MM.1S (cell line): ENCODE measurements at regions not wholly inside any gene's neighbourhood (a gene's known extent, or its start where the extent isn't known, plus 50 kb on each side); places are given as distances from the start of the nearest gene placed in this dataset.

Source experiments
- DNase-seq: peaks from one replicate; pipeline ENCODE4 v3.0.0-alpha.2; 2015
- H2AFZ ChIP-seq: fragments of 300-600 bp; sonication (generic); 2 replicates; pipeline ENCODE4 v1.6.0; 2016; ENCODE audit warnings: antibody characterized with exemption, low read length
- H3F3A ChIP-seq: fragments of 300-600 bp; sonication (generic); 2 replicates; pipeline ENCODE4 v1.6.1; 2016; ENCODE audit warnings: mild to moderate bottlenecking, antibody characterized with exemption, low read length, moderate library complexity, mixed read lengths; ENCODE audit not compliant: insufficient read depth
- H3K27ac ChIP-seq: fragments of 300-600 bp; sonication (generic); 2 replicates; pipeline ENCODE4 v1.5.1; 2016; ENCODE audit warnings: mild to moderate bottlenecking, low read length
- H3K27me3 ChIP-seq: fragments of 300-600 bp; sonication (generic); replicated peaks from 2 replicates; pipeline ENCODE4 v1.6.0; 2016; ENCODE audit warnings: low read length; ENCODE audit not compliant: insufficient read depth
- H3K36me3 ChIP-seq: fragments of 300-600 bp; sonication (generic); replicated peaks from 2 replicates; pipeline ENCODE4 v1.6.1; 2016; ENCODE audit warnings: mild to moderate bottlenecking, low read length, mixed read lengths; ENCODE audit not compliant: insufficient read depth
- H3K4me1 ChIP-seq: fragments of 300-600 bp; sonication (generic); 2 replicates; pipeline ENCODE4 v1.6.1; 2016; ENCODE audit warnings: low read length, mixed read lengths
- H3K4me2 ChIP-seq: fragments of 300-600 bp; sonication (generic); 2 replicates; pipeline ENCODE4 v1.6.0; 2016; ENCODE audit warnings: low read depth, low read length
- H3K4me3 ChIP-seq: fragments of 300-600 bp; sonication (generic); 2 replicates; pipeline ENCODE4 v1.5.1; 2016; ENCODE audit warnings: low read length, mixed read lengths
- H3K79me2 ChIP-seq: fragments of 300-600 bp; sonication (generic); 2 replicates; pipeline ENCODE4 v1.6.1; 2016; ENCODE audit warnings: mixed run types, low read length, mixed read lengths
- H3K9ac ChIP-seq: fragments of 300-600 bp; sonication (generic); 2 replicates; pipeline ENCODE4 v1.6.1; 2016; ENCODE audit warnings: low read length, mixed read lengths
- H3K9me2 ChIP-seq: fragments of 300-600 bp; sonication (generic); replicated peaks from 2 replicates; pipeline ENCODE4 v1.6.1; 2016; ENCODE audit warnings: mild to moderate bottlenecking, low read length, mixed read lengths; ENCODE audit not compliant: insufficient read depth
- H3K9me3 ChIP-seq: fragments of 300-600 bp; sonication (generic); replicated peaks from 2 replicates; pipeline ENCODE4 v1.6.1; 2016; ENCODE audit warnings: mild to moderate bottlenecking, low read length, mixed read lengths; ENCODE audit not compliant: insufficient read depth
- H4K20me1 ChIP-seq: fragments of 300-600 bp; sonication (generic); 2 replicates; pipeline ENCODE4 v1.6.1; 2016; ENCODE audit warnings: mild to moderate bottlenecking, low read length, moderate library complexity, mixed read lengths; ENCODE audit not compliant: insufficient read depth
- CTCF ChIP-seq: fragments of 300-600 bp; sonication (generic); IDR thresholded peaks from 2 replicates; pipeline ENCODE4 v1.5.1; 2016; ENCODE audit warnings: antibody characterized with exemption, low read length, mixed read lengths
- EZH2 ChIP-seq: fragments of 300-600 bp; sonication (generic); optimal IDR thresholded peaks from 2 replicates; pipeline ENCODE3; 2017; ENCODE audit warnings: low read depth, mild to moderate bottlenecking, antibody characterized with exemption, low read length, mixed read lengths
- EZH2phosphoT487 ChIP-seq: fragments of 300-600 bp; sonication (generic); IDR thresholded peaks from 2 replicates; pipeline ENCODE4 v1.6.1; 2018; ENCODE audit warnings: antibody characterized with exemption, low read length

- H3K79me2 ChIP-seq = no peaks in the 10 kb centered on the region
- no peak overlapping the region for H2AFZ ChIP-seq
- no peak overlapping the region for H3K9ac ChIP-seq
- no peaks in the 10 kb centered on the region for H3K9me3 ChIP-seq
- no peaks in the 10 kb centered on the region for H3K36me3 ChIP-seq
- no peak overlapping the region for H3K4me2 ChIP-seq
- TF ChIP-seq EZH2 = no peak
- TF ChIP-seq CTCF = no peak
- no peak for TF ChIP-seq EZH2phosphoT487
- DNase-seq = no peak
- no peaks in the 10 kb centered on the region for H3K27me3 ChIP-seq
- H3K27ac ChIP-seq = no peak overlapping the region
- H3F3A ChIP-seq = no peaks in the 10 kb centered on the region
- H3K4me1 ChIP-seq = no peaks in the 10 kb centered on the region
- H3K4me3 ChIP-seq = no peak overlapping the region
- H4K20me1 ChIP-seq = no peaks in the 10 kb centered on the region
- no peaks in the 10 kb centered on the region for H3K9me2 ChIP-seq
Observed at GRCh38 chr1:191002768-191003167, 525.1 kb upstream of the BRINP3 start.

GRCh38 chr1:191016765-191017164 is 539.1 kb upstream of the BRINP3 start:
- Histone ChIP-seq H3K9me2 (no peaks in the 10 kb centered on the region), H2AFZ (no peak overlapping the region), H3K79me2 (no peaks in the 10 kb centered on the region), H3F3A (no peaks in the 10 kb centered on the region), H3K36me3 (no peaks in the 10 kb centered on the region), H3K4me3 (no peak overlapping the region), H3K9me3 (no peaks in the 10 kb centered on the region), H3K4me1 (no peaks in the 10 kb centered on the region), H3K4me2 (no peak overlapping the region), H3K9ac (no peak overlapping the region), H4K20me1 (no peaks in the 10 kb centered on the region), H3K27me3 (no peaks in the 10 kb centered on the region), H3K27ac (no peak overlapping the region)
- no peak for TF ChIP-seq EZH2
- no peak for TF ChIP-seq CTCF
- TF ChIP-seq EZH2phosphoT487 = no peak
- no peak for DNase-seq

- H3K9me2 ChIP-seq = no peaks in the 10 kb centered on the region
- no peaks in the 10 kb centered on the region for H3K4me1 ChIP-seq
- no peaks in the 10 kb centered on the region for H3K27me3 ChIP-seq
- H3K27ac ChIP-seq = no peak overlapping the region
- no peak overlapping the region for H3K4me2 ChIP-seq
- H3K9ac ChIP-seq = no peak overlapping the region
- no peak for DNase-seq
- no peak for TF ChIP-seq EZH2phosphoT487
- TF ChIP-seq CTCF = no peak
- TF ChIP-seq EZH2 = no peak
- no peaks in the 10 kb centered on the region for H3K79me2 ChIP-seq
- no peak overlapping the region for H2AFZ ChIP-seq
- H3K9me3 ChIP-seq = no peaks in the 10 kb centered on the region
- no peaks in the 10 kb centered on the region for H3K36me3 ChIP-seq
- no peak overlapping the region for H3K4me3 ChIP-seq
- H3F3A ChIP-seq = no peaks in the 10 kb centered on the region
- H4K20me1 ChIP-seq = no peaks in the 10 kb centered on the region
Observed at GRCh38 chr1:191022856-191023255, 545.2 kb upstream of the BRINP3 start.
